Body of pancreas (tissue), 4 donors: ENCODE measurements at regions not wholly inside any gene's neighbourhood (a gene's known extent, or its start where the extent isn't known, plus 50 kb on each side); places are given as distances from the start of the nearest gene placed in this dataset.

Experiments
- POLR2A ChIP-seq, 3 donors: fragments of 450-650 bp; IDR thresholded peaks; one replicate each; pipeline ENCODE4 v1.6.1; 2016; ENCODE audit warnings: antibody characterized with exemption in 3 of 3, mild to moderate bottlenecking in 2 of 3
- TF ChIP-seq, protein P1 (sequence below), 7 experiments: fragments of 450-650 bp in 4 of 7; fragments of 200-600 bp in 3 of 7; sonication (generic) in 3 of 7; IDR thresholded peaks; one replicate each; pipeline ENCODE4 v1.5.1; 2016 to 2019; ENCODE audit warnings: antibody characterized with exemption in 7 of 7

GRCh38 chr12:125888921-125889320, 823.7 kb downstream of the AACS start:
- TF ChIP-seq, protein P1, sequence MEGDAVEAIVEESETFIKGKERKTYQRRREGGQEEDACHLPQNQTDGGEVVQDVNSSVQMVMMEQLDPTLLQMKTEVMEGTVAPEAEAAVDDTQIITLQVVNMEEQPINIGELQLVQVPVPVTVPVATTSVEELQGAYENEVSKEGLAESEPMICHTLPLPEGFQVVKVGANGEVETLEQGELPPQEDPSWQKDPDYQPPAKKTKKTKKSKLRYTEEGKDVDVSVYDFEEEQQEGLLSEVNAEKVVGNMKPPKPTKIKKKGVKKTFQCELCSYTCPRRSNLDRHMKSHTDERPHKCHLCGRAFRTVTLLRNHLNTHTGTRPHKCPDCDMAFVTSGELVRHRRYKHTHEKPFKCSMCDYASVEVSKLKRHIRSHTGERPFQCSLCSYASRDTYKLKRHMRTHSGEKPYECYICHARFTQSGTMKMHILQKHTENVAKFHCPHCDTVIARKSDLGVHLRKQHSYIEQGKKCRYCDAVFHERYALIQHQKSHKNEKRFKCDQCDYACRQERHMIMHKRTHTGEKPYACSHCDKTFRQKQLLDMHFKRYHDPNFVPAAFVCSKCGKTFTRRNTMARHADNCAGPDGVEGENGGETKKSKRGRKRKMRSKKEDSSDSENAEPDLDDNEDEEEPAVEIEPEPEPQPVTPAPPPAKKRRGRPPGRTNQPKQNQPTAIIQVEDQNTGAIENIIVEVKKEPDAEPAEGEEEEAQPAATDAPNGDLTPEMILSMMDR (IDR thresholded peaks at IDR 0.05) = no peak
- no peak for TF ChIP-seq POLR2A (IDR thresholded peaks at IDR 0.05)
